WTC11 (cell line): ENCODE measurements at regions not wholly inside any gene's neighbourhood (a gene's known extent, or its start where the extent isn't known, plus 50 kb on each side); places are given as distances from the start of the nearest gene placed in this dataset.

Experiments used
- ATAC-seq: fragments of 200-7000 bp; cut with Tn5 transposase; 2 replicates; pipeline ENCODE4 v1.10.0; 2021; ENCODE audit warnings: mild to moderate bottlenecking, moderate library complexity
- CTCF ChIA-PET: fragments of 300-600 bp; sonication (Branson Sonifier 250); formaldehyde crosslinking; loops from one replicate; lab custom pipeline; 2021; ENCODE audit warnings: antibody characterized with exemption; lab: Charles Lee
- POLR2A ChIA-PET: fragments of 350-600 bp; sonication (Branson Sonifier 250); formaldehyde crosslinking; loops from one replicate; lab custom pipeline; 2021; ENCODE audit warnings: antibody characterized with exemption; lab: Charles Lee
- DNase-seq: peaks from one replicate; pipeline ENCODE4 v3.0.0; 2021; ENCODE audit warnings: low spot score
- H3K27ac Mint-ChIP-seq: 2 replicates; pipeline ENCODE4 v1.8.0; 2021; ENCODE audit warnings: mixed read lengths
- H3K27me3 Mint-ChIP-seq: 2 replicates; pipeline ENCODE4 v1.8.0; 2021; ENCODE audit warnings: low read depth, mild to moderate bottlenecking, moderate library complexity, mixed read lengths
- H3K36me3 Mint-ChIP-seq: 2 replicates; pipeline ENCODE4 v1.8.0; 2021; ENCODE audit warnings: mixed read lengths
- H3K4me1 Mint-ChIP-seq: 2 replicates; pipeline ENCODE4 v1.8.0; 2022; ENCODE audit warnings: mixed read lengths
- H3K4me3 Mint-ChIP-seq: 2 replicates; pipeline ENCODE4 v1.8.0; 2021; ENCODE audit warnings: mild to moderate bottlenecking, moderate library complexity, mixed read lengths
- H3K9me3 Mint-ChIP-seq: 2 replicates; pipeline ENCODE4 v1.8.0; 2021; ENCODE audit warnings: mixed read lengths
- ATF6 ChIP-seq: sonication (generic); formaldehyde crosslinking; IDR thresholded peaks from 2 replicates; pipeline ENCODE4 v1.8.1; 2023; ENCODE audit warnings: mild to moderate bottlenecking, missing genetic modification reagents
- CDX4 ChIP-seq: fragments of 250-450 bp; sonication (Bioruptor Pico); IDR thresholded peaks from 2 replicates; pipeline ENCODE4 v1.9.0; 2021; ENCODE audit warnings: moderate library complexity, mild to moderate bottlenecking, inconsistent platforms, borderline replicate concordance
- CREM ChIP-seq: sonication (generic); formaldehyde crosslinking; IDR thresholded peaks from 2 replicates; pipeline ENCODE4 v1.8.1; 2022; ENCODE audit warnings: mild to moderate bottlenecking, missing genetic modification reagents, moderate library complexity
- E2F1 ChIP-seq: sonication (generic); formaldehyde crosslinking; IDR thresholded peaks from 2 replicates; pipeline ENCODE4 v1.8.0; 2022; ENCODE audit warnings: mild to moderate bottlenecking, missing genetic modification reagents
- E2F4 ChIP-seq: sonication (generic); formaldehyde crosslinking; IDR thresholded peaks from 2 replicates; pipeline ENCODE4 v1.8.1; 2022; ENCODE audit warnings: low read depth, mild to moderate bottlenecking, moderate library complexity, missing genetic modification reagents, borderline replicate concordance
- ELF4 ChIP-seq: sonication (generic); formaldehyde crosslinking; IDR thresholded peaks from 2 replicates; pipeline ENCODE4 v1.8.1; 2022; ENCODE audit warnings: low read depth, mild to moderate bottlenecking, moderate library complexity, missing genetic modification reagents
- ERG ChIP-seq: fragments of 250-450 bp; sonication (Bioruptor Pico); IDR thresholded peaks from 2 replicates; pipeline ENCODE4 v1.8.0; 2021; ENCODE audit warnings: mild to moderate bottlenecking
- ETV6 ChIP-seq: sonication (generic); formaldehyde crosslinking; IDR thresholded peaks from 2 replicates; pipeline ENCODE4 v1.8.1; 2022; ENCODE audit warnings: mild to moderate bottlenecking, missing genetic modification reagents
- FOXP4 ChIP-seq: sonication (generic); formaldehyde crosslinking; IDR thresholded peaks from 2 replicates; pipeline ENCODE4 v1.8.0; 2022; ENCODE audit warnings: mild to moderate bottlenecking, missing genetic modification reagents
- GABPB1 ChIP-seq: sonication (generic); formaldehyde crosslinking; IDR thresholded peaks from 2 replicates; pipeline ENCODE4 v1.8.1; 2023; ENCODE audit warnings: mild to moderate bottlenecking, missing genetic modification reagents
- GRHL2 ChIP-seq: fragments of 250-450 bp; sonication (Bioruptor Pico); IDR thresholded peaks from 2 replicates; pipeline ENCODE4 v1.8.0; 2022; ENCODE audit warnings: mild to moderate bottlenecking, moderate library complexity; ENCODE audit not compliant: insufficient replicate concordance, severe bottlenecking
- HMGA2 ChIP-seq: fragments of 250-450 bp; sonication (Bioruptor Pico); IDR thresholded peaks from 2 replicates; pipeline ENCODE4 v1.4.0; 2021; ENCODE audit warnings: mild to moderate bottlenecking, moderate library complexity
- HMGXB4 ChIP-seq: sonication (generic); formaldehyde crosslinking; IDR thresholded peaks from 2 replicates; pipeline ENCODE4 v1.8.1; 2023; ENCODE audit warnings: mild to moderate bottlenecking, moderate library complexity, missing genetic modification reagents
- IRF1 ChIP-seq: sonication (generic); formaldehyde crosslinking; IDR thresholded peaks from 2 replicates; pipeline ENCODE4 v1.8.0; 2023; ENCODE audit warnings: missing genetic modification reagents
- JUN ChIP-seq: sonication (generic); formaldehyde crosslinking; IDR thresholded peaks from 2 replicates; pipeline ENCODE4 v1.8.0; 2023; ENCODE audit warnings: mild to moderate bottlenecking, missing genetic modification reagents
- MAX ChIP-seq: sonication (generic); formaldehyde crosslinking; IDR thresholded peaks from 2 replicates; pipeline ENCODE4 v1.8.0; 2022; ENCODE audit warnings: mild to moderate bottlenecking, missing genetic modification reagents
- OVOL2 ChIP-seq: fragments of 250-450 bp; sonication (Bioruptor Pico); IDR thresholded peaks from 2 replicates; pipeline ENCODE4 v1.9.0; 2021; ENCODE audit warnings: mild to moderate bottlenecking, borderline replicate concordance
- PRRX2 ChIP-seq: fragments of 250-450 bp; sonication (Bioruptor Pico); IDR thresholded peaks from 2 replicates; pipeline ENCODE4 v1.8.0; 2021; ENCODE audit warnings: mild to moderate bottlenecking
- SP1 ChIP-seq: sonication (generic); formaldehyde crosslinking; conservative IDR thresholded peaks from 2 replicates; pipeline ENCODE4 v1.8.1; 2022; ENCODE audit warnings: missing genetic modification reagents
- TCF7 ChIP-seq: sonication (generic); formaldehyde crosslinking; IDR thresholded peaks from 2 replicates; pipeline ENCODE4 v1.8.0; 2022; ENCODE audit warnings: mild to moderate bottlenecking, low read depth, missing genetic modification reagents, moderate library complexity
- TEAD1 ChIP-seq: sonication (generic); formaldehyde crosslinking; IDR thresholded peaks from 2 replicates; pipeline ENCODE4 v1.8.0; 2022; ENCODE audit warnings: mild to moderate bottlenecking, missing genetic modification reagents
- ZNF219 ChIP-seq: sonication (generic); formaldehyde crosslinking; IDR thresholded peaks from 2 replicates; pipeline ENCODE4 v1.8.0; 2023; ENCODE audit warnings: missing genetic modification reagents, mild to moderate bottlenecking, borderline replicate concordance

GRCh38 chr5:4698596-4698995 lies 441.5 kb upstream of the ADAMTS16 start:
- Mint-ChIP-seq H3K4me1 (no peaks in the 10 kb centered on the region), H3K9me3 (peaks cover 5% of the 10 kb centered on the region), H3K27ac (no peak overlapping the region), H3K36me3 (no peaks in the 10 kb centered on the region), H3K4me3 (no peak overlapping the region), H3K27me3 (no peaks in the 10 kb centered on the region)
- POLR2A ChIA-PET = no interaction called here
- no peak for DNase-seq
- CTCF ChIA-PET = interaction anchor here (2.1 to 2.5 kb wide), 2 partner anchors 135 to 403 kb away, joined by 8 to 13 read pairs; no protein-coding TSS in a partner anchor
- ATAC-seq = no peak
- TF ChIP-seq TEAD1 (CRISPR knock-in tag) (no peak), FOXP4 (no peak), MAX (CRISPR knock-in tag) (no peak), ERG (no peak), TCF7 (CRISPR knock-in tag) (no peak), CDX4 (no peak), ZNF219 (CRISPR knock-in tag) (no peak), PRRX2 (no peak), GABPB1 (CRISPR knock-in tag) (no peak)

- Mint-ChIP-seq H3K4me3 (no peak overlapping the region), H3K36me3 (no peaks in the 10 kb centered on the region), H3K27me3 (no peaks in the 10 kb centered on the region), H3K9me3 (peaks cover 5% of the 10 kb centered on the region), H3K27ac (no peak overlapping the region), H3K4me1 (no peaks in the 10 kb centered on the region)
- DNase-seq (no peak), ATAC-seq (no peak)
- POLR2A ChIA-PET = no interaction called here
- CTCF ChIA-PET = interaction anchor here (0.7 to 2.5 kb wide), 10 partner anchors 34 to 1089 kb away, joined by 3 to 13 read pairs (median 4); no protein-coding TSS in a partner anchor
- no peak for TF ChIP-seq CREM (CRISPR knock-in tag)
- no peak for TF ChIP-seq ELF4 (CRISPR knock-in tag)
- no peak for TF ChIP-seq JUN (CRISPR knock-in tag)
- no peak for TF ChIP-seq HMGA2 (CRISPR knock-in tag)
- no peak for TF ChIP-seq E2F1 (CRISPR knock-in tag)
- TF ChIP-seq GRHL2 (CRISPR knock-in tag) = no peak
- no peak for TF ChIP-seq SP1
- TF ChIP-seq ATF6 = no peak
- no peak for TF ChIP-seq HMGXB4 (CRISPR knock-in tag)
- no peak for TF ChIP-seq OVOL2 (CRISPR knock-in tag)
- no peak for TF ChIP-seq IRF1
- no peak for TF ChIP-seq ETV6 (CRISPR knock-in tag)
- no peak for TF ChIP-seq GABPB1 (CRISPR knock-in tag)
- TF ChIP-seq E2F4 (CRISPR knock-in tag) = no peak
Measured at GRCh38 chr5:4699592-4699991, 440.5 kb upstream of the ADAMTS16 start.
